Endothelial cell of umbilical vein (primary cell): ENCODE measurements at regions not wholly inside any gene's neighbourhood (a gene's known extent, or its start where the extent isn't known, plus 50 kb on each side); places are given as distances from the start of the nearest gene placed in this dataset.
"Not testable (repeated sequence)": the region's sequence is repeated elsewhere in the genome, so short reads cannot be mapped to it uniquely, and the experiment has no call there.

Experiments used
- BruUV-seq: library from RNA; stranded (reverse); fragments of 400-500 nt; replicated peaks from 2 replicates; lab custom pipeline; 2021; lab: Mats Ljungman, UMichigan
- CTCF ChIA-PET: fragments of 300-600, 350-600 bp; sonication (Branson Sonifier 250); formaldehyde crosslinking; loops from one replicate; lab custom pipeline; 2021; ENCODE audit warnings: antibody characterized with exemption, inconsistent platforms; lab: Charles Lee
- POLR2A ChIA-PET: fragments of 300-600, 350-600 bp; sonication (Branson Sonifier 250); formaldehyde crosslinking; loops from one replicate; lab custom pipeline; 2021; ENCODE audit warnings: antibody characterized with exemption, inconsistent platforms; lab: Charles Lee
- DNase-seq: peaks from one replicate; pipeline ENCODE4 v3.0.0-alpha.2; 2011; ENCODE audit warnings: low read depth, low spot score
- FAIRE-seq: peaks from 2 replicates; lab custom pipeline; 2011; peaks lifted over from hg19 to GRCh38; lab: Jason Lieb, UNC
- H2AFZ ChIP-seq: 2 replicates; pipeline ENCODE4 v1.6.0; 2012; ENCODE audit warnings: low read depth, low read length, control low read depth, inconsistent platforms
- H3K27ac ChIP-seq: 2 replicates; pipeline ENCODE4 v1.5.1; 2011; ENCODE audit warnings: low read depth, mild to moderate bottlenecking, control low read depth, low read length, moderate library complexity; ENCODE audit not compliant: insufficient read depth
- H3K27me3 ChIP-seq, 2 experiments: 2 replicates each; pipeline versions ENCODE4 v1.6.0 to v1.6.1; 2011; ENCODE audit warnings: low read length in 2 of 2, mixed read lengths in 1 of 2; ENCODE audit not compliant: control insufficient read depth in 2 of 2, insufficient read depth in 2 of 2
- H3K36me3 ChIP-seq, 2 experiments: 2 replicates in 1 of 2; 3 replicates in 1 of 2; pipeline ENCODE4 v1.5.1; 2011; ENCODE audit warnings: low read length in 2 of 2, mild to moderate bottlenecking in 1 of 2, moderate library complexity in 1 of 2; ENCODE audit not compliant: control insufficient read depth in 2 of 2, insufficient read depth in 2 of 2; ENCODE audit errors: extremely low read depth in 1 of 2
- H3K4me1 ChIP-seq: 3 replicates; pipeline ENCODE4 v1.5.1; 2011; ENCODE audit warnings: mild to moderate bottlenecking, low read length; ENCODE audit not compliant: control insufficient read depth, insufficient read depth; ENCODE audit errors: extremely low read depth
- H3K4me2 ChIP-seq: 2 replicates; pipeline ENCODE4 v1.6.1; 2011; ENCODE audit warnings: low read length, control low read depth, mixed read lengths; ENCODE audit not compliant: insufficient read depth
- H3K4me3 ChIP-seq, 3 experiments: fragments of 200-600 bp in 1 of 3; sonication (generic), shearing (Covaris generic) in 1 of 3; replicated peaks in 1 of 3; 2 replicates each; pipeline ENCODE4 v1.5.1; 2011 to 2016; ENCODE audit warnings: control low read depth in 3 of 3, low read length in 3 of 3, mild to moderate bottlenecking in 2 of 3, inconsistent platforms in 1 of 3, low read depth in 1 of 3, moderate library complexity in 1 of 3; ENCODE audit not compliant: insufficient read depth in 1 of 3
- H3K79me2 ChIP-seq: 2 replicates; pipeline ENCODE4 v1.6.0; 2012; ENCODE audit warnings: low read length, inconsistent platforms; ENCODE audit not compliant: control insufficient read depth, insufficient read depth
- H3K9ac ChIP-seq: replicated peaks from 2 replicates; pipeline ENCODE3; 2011; ENCODE audit warnings: low read length, control low read depth; ENCODE audit not compliant: insufficient read depth; ENCODE audit errors: extremely low read depth
- H3K9me1 ChIP-seq: replicated peaks from 3 replicates; pipeline ENCODE4 v1.6.0; 2011; ENCODE audit warnings: mild to moderate bottlenecking, low read length; ENCODE audit not compliant: control insufficient read depth, insufficient read depth; ENCODE audit errors: extremely low read depth
- H3K9me3 ChIP-seq: replicated peaks from 2 replicates; pipeline ENCODE4 v1.5.1; 2012; ENCODE audit warnings: low read length, inconsistent platforms; ENCODE audit not compliant: control insufficient read depth, insufficient read depth
- H4K20me1 ChIP-seq: replicated peaks from 2 replicates; pipeline ENCODE3; 2011; ENCODE audit warnings: mild to moderate bottlenecking, low read length; ENCODE audit not compliant: control insufficient read depth, insufficient read depth; ENCODE audit errors: extremely low read depth
- CTCF ChIP-seq, 2 donors: IDR thresholded peaks; 1 replicate in 1 of 2; 2 replicates in 1 of 2; pipeline ENCODE4 v1.5.1; 2011; ENCODE audit warnings: low read length in 2 of 2, mild to moderate bottlenecking in 2 of 2, moderate library complexity in 2 of 2, control low read depth in 1 of 2, inconsistent platforms in 1 of 2, low read depth in 1 of 2; ENCODE audit not compliant: insufficient read depth in 1 of 2; ENCODE audit errors: extremely low read depth in 1 of 2
- EZH2 ChIP-seq: IDR thresholded peaks from 2 replicates; pipeline ENCODE4 v1.6.1; 2012; ENCODE audit warnings: borderline replicate concordance, low read depth, mild to moderate bottlenecking, moderate library complexity, low read length, inconsistent platforms; ENCODE audit not compliant: severe bottlenecking
- FOS ChIP-seq: IDR thresholded peaks from 2 replicates; pipeline ENCODE4 v1.6.1; 2011; ENCODE audit warnings: mild to moderate bottlenecking, low read length, moderate library complexity, borderline replicate concordance; ENCODE audit not compliant: insufficient read depth
- GATA2 ChIP-seq: IDR thresholded peaks from 2 replicates; pipeline ENCODE4 v1.7.0; 2011; ENCODE audit warnings: low read depth, mild to moderate bottlenecking, moderate library complexity, mixed read lengths, low read length; ENCODE audit not compliant: insufficient read length, insufficient read depth
- JUN ChIP-seq: IDR thresholded peaks from 2 replicates; pipeline ENCODE4 v1.6.1; 2011; ENCODE audit warnings: borderline replicate concordance, low read depth; ENCODE audit not compliant: insufficient read length, insufficient read depth
- MYC ChIP-seq: IDR thresholded peaks from one replicate; pipeline ENCODE4 v1.6.1; 2011; ENCODE audit warnings: mild to moderate bottlenecking, low read depth, low read length
- POLR2A ChIP-seq: IDR thresholded peaks from 2 replicates; pipeline ENCODE4 v1.6.1; 2012; ENCODE audit warnings: low read depth, mild to moderate bottlenecking, control low read depth, low read length
- POLR2AphosphoS5 ChIP-seq: IDR thresholded peaks from 2 replicates; pipeline ENCODE4 v1.6.1; 2012; ENCODE audit warnings: low read depth, mild to moderate bottlenecking, control low read depth, low read length, moderate library complexity; ENCODE audit not compliant: insufficient read depth
- dilution Hi-C: fragments of 300-500 bp; cut with MboI; formaldehyde crosslinking; loops from one replicate; pipeline ENCODE4 v1.15.0; 2019; ENCODE audit warnings: low sequenced_read_pairs; ENCODE audit not compliant: extremely low pct_ligation_motif_present
- intact Hi-C: fragments of 100-400 bp; cut with micrococcal nuclease; formaldehyde crosslinking; loops from one replicate; pipeline ENCODE4 v1.10.0; 2022
- TF ChIP-seq, protein P1 (sequence below): IDR thresholded peaks from 2 replicates; pipeline ENCODE4 v1.6.1; 2011; ENCODE audit not compliant: insufficient read depth, insufficient read length

- DNase-seq (no peak), FAIRE-seq (no peak)
- no peaks in the 10 kb centered on the region for H3K9me3 ChIP-seq
- TF ChIP-seq POLR2AphosphoS5 (no peak), JUN (no peak), GATA2 (no peak), EZH2 (no peak), POLR2A (no peak), CTCF (IDR thresholded peaks at IDR 0.05; ENCODE audit: extremely low read depth in 1 of 2, insufficient read depth in 1 of 2, low read depth in 1 of 2, low read length in 2 of 2) (no peak), FOS (no peak), MYC (no peak)
- TF ChIP-seq, protein P1, sequence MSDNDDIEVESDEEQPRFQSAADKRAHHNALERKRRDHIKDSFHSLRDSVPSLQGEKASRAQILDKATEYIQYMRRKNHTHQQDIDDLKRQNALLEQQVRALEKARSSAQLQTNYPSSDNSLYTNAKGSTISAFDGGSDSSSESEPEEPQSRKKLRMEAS: no peak
- ChIA-PET POLR2A (no interaction called here), CTCF (interaction anchor here (0.8 kb wide), 1 partner anchor 26 kb away, joined by 4 read pairs; no protein-coding TSS in a partner anchor)
- no peaks in the 10 kb centered on the region for H3K79me2 ChIP-seq
- intact Hi-C loops: no loop called here
- no peaks in the 10 kb centered on the region for H4K20me1 ChIP-seq
- no peaks in the 10 kb centered on the region for H3K27me3 ChIP-seq
- no peak overlapping the region for H3K27ac ChIP-seq
- no TSS peak for BruUV-seq
- H3K9me1 ChIP-seq: no peaks in the 10 kb centered on the region
- H3K9ac ChIP-seq: no peak overlapping the region
- dilution Hi-C loops: no loop called here
- no peak overlapping the region for H3K4me2 ChIP-seq
- H2AFZ ChIP-seq: no peak overlapping the region
- no peaks in the 10 kb centered on the region for H3K36me3 ChIP-seq
- H3K4me3 ChIP-seq: no peak overlapping the region
- H3K4me1 ChIP-seq: no peaks in the 10 kb centered on the region
Measured at GRCh38 chr15:45821390-45821789, 186.6 kb downstream of the SQOR start.

DNA sequence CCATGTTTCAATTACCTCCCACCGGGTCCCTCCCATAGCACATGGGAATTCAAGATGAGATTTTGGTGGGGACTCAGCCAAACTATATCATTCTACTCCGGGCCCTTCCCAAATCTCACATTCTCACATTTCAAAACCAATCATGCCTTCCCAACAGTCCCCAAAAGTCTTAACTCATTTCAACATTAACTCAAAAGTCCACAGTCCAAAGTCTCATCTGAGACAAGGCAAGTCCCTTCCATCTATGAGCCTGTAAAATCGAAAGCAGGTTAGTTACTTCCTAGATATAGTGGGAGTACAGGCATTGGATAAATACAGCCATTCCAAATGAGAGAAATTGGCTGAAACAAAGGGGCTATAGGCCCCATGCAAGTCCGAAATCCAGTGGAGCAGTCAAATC lies 188.1 kb downstream of the SQOR start:
- H3K27me3 ChIP-seq, H3K4me3 ChIP-seq, H3K79me2 ChIP-seq, DNase-seq, H3K4me2 ChIP-seq, H2AFZ ChIP-seq, H3K36me3 ChIP-seq, H3K9ac ChIP-seq, H3K27ac ChIP-seq, H3K9me3 ChIP-seq, H3K9me1 ChIP-seq, intact Hi-C loops, FAIRE-seq, BruUV-seq, H3K4me1 ChIP-seq, dilution Hi-C loops, POLR2A ChIA-PET, H4K20me1 ChIP-seq: not testable (repeated sequence)
- CTCF ChIA-PET: interaction anchor here (1.3 kb wide), 1 partner anchor 27 kb away, joined by 3 read pairs; no protein-coding TSS in a partner anchor
